Sciatic nerve (tissue), 2 donors: ENCODE measurements at regions not wholly inside any gene's neighbourhood (a gene's known extent, or its start where the extent isn't known, plus 50 kb on each side); places are given as distances from the start of the nearest gene placed in this dataset.
"Not testable (repeated sequence)": the region's sequence is repeated elsewhere in the genome, so short reads cannot be mapped to it uniquely, and the experiment has no call there.

Source experiments
- ATAC-seq: fragments of 200-7000 bp; cut with Tn5 transposase; one replicate; pipeline ENCODE4 v1.9.1; 2020; ENCODE audit warnings: mild to moderate bottlenecking, moderate library complexity
- DNase-seq: peaks from one replicate; pipeline ENCODE4 v3.0.0-alpha.2; 2020; ENCODE audit warnings: low spot score
- intact Hi-C: fragments of 100-400 bp; cut with DNase I; formaldehyde crosslinking; loops from one replicate; pipeline ENCODE4 v1.14.2; 2022
- donor health status: DM: no; HTN: no; CAD: no.
- donor health status: DM: no; HTN: no; CAD: no.

DNA sequence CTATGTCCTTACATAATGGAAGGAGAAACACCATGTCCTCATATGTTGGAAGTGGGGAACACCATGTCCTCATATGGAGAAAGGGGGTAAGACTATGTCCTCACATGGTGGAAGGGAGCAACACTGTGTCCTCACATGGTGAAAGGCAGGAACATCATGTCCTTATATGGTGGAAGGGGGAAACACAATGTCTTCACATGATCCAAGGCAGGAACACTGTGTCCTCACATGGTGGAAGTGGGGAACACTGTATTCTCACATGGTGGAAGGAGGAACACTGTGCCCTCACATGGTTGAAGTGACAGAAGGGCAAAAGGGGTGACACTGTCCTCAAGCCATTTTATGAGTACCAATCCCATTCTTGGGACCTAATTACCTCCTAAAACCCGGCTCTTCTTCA lies 146.3 kb upstream of the ETV3 start:
- intact Hi-C loops = no loop called here
- DNase-seq (no peak), ATAC-seq (no peak)

DNA sequence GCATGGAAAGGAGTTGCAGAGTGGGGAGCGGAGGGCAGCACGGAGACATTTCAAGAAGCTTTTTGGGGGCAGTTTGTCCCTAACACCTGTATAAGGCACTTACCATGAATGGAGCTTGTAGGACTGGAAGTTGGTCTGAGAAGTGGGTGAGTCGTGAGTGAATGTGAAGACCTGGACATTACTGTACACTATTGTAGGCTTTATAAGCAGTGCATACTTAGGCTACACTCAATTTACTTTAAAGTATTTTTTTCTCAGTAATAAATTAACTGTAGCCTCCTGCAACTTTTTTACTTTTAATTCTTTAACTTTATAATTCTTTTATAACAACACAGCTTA lies 141.6 kb upstream of the ETV3 start:
- intact Hi-C loops = no loop called here
- DNase-seq (no peak), ATAC-seq (no peak)

- ATAC-seq (no peak), DNase-seq (no peak)
- intact Hi-C loops = no loop called here
These were observed 141.1 kb upstream of the ETV3 start for GRCh38 chr1:157279138-157279801.

DNA sequence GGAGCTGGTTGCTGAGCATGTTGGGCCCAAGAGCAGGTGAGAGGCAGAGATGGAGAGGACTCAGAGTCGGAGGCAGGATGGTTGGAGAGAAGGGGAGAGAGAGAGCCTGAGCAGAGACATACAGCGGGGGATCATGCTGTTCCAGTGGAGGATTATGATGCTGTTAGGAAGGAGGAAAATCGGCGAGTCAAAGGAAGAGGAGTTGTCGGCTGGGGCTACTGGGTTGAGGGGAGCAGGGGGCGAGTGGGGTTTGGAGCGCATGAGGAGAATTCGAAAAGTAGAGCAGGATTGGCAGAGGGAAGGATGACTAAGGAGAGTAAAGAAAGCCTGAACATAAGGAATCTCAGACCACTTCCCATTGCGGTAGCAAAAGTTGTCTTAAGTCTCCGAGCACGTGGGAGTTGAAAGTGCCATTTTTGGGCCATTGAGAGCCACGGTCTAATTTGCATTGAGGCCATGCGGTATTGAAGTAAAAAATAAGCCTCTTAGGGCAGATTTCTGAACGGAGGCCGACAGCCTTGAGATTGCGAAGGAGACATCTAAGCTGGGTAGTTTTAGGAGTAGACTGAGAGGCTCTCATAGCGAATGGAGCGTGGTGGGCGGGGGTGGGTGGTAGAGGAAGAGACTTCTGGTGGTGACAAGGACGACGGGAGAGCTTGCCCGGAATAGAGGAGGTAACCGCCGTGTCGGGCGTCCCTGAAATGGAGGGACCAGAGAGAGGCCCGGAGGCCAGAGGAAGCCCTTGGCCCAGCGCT lies 140.4 kb upstream of the ETV3 start:
- no peak for ATAC-seq
- no peak for DNase-seq
- intact Hi-C loops = no loop called here

- intact Hi-C loops = no loop called here
- no peak for ATAC-seq
- DNase-seq = no peak
These were observed 139.7 kb upstream of the ETV3 start for GRCh38 chr1:157277913-157278312.

DNA sequence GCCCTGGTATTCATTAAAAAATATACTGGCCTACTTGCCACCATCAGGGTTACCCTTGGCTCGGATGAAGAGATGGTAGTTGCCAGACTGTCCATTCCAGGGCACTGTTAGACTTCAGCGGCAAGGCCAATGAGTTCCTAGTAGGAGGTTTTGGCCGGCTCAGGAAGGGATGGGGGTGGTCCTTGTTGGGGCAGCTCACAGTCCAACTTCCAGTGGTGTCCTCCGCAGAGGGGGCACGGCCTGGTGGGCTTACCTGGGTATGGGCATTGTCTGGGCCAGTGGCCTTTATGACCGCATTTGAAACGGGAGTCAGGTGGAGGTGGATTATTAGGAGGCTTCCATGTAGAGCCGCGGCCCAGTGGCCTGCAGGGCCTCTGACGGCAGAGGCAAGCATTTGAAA lies 139.1 kb upstream of the ETV3 start:
- DNase-seq (no peak), ATAC-seq (no peak)
- intact Hi-C loops = no loop called here

DNA sequence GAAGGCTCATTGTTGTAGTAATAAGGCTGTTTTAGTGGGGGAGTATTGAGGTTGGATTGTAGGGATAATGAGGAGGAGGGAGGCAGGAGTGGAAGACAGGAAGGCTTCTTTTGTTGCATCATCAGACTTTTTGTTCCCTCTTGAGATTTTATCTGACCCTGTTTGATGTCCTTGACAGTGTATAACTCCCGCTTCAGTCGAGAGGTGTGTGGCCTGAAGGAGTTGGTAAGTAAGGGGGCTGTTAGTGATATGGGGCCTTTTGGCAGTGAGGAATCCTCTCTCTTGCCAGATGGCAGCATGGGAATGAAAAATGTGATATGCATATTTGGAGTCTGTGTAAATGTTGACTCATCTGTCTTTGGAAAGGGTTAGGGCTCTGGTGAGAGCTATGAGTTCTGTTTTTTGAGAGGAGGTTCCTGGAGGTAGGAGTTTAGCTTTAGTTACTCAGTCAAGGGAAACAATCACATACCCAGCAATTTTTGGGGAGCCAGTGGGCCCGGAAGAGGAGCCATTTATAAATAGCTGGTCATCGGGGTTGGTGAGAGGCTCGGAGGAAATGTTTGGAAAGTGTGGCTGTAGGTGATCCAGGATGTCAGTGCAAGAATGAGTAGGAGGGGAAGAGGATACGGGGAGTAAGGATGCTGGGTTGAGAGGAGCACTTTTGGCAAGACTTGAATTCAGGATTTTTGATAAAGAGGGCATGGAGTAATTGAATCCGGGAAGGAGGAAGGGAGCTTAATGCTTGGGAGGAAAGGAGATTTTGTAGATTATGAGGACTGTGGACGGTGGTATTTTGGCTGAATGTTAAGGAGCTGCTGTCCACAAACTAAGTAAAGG lies 136.7 kb upstream of the ETV3 start:
- ATAC-seq = no peak
- no peak for DNase-seq

DNA sequence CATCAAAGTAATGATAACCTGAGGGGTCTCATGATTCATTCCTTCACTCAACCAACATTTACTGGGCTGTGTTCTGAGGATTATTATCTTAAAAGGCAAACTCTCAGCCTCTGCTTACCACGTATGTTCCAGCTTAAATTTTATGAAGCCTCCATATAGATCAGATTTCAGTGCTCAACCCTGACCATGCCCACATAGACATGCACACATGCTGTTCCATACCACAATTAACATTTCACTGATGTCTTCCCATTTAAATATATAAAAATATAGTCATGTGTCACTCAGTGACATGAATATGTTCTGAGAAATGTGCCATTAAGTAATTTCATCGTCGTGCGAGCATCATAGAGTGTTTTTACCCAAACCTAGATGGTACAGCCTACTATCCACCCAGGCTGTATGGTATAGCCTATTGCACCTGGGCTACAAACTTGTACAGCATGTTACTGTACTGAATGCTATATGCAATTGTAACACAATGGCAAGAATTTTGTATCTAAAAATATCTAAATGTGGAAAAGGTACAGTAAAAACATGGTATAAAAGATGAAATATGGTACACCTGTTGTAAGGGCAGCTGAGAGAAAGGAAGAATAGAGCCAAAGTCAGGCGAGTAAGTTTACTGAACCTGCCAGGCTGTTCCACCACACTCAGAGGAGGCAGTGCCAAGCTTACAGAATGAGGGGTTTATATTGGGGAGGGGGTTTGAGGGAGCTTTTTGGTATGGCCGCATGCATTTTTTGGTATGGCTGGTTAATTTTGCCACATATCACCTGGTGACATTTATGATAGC lies 134.7 kb upstream of the ETV3 start:
- no peak for ATAC-seq
- no peak for DNase-seq
- intact Hi-C loops = no loop called here

More for the DNA sequence above, 136.7 kb upstream of the ETV3 start:
- intact Hi-C loops = no loop called here

GRCh38 chr1:157272264-157272663 lies 134.1 kb upstream of the ETV3 start:
- ATAC-seq = no peak
- intact Hi-C loops = no loop called here
- DNase-seq = no peak

DNA sequence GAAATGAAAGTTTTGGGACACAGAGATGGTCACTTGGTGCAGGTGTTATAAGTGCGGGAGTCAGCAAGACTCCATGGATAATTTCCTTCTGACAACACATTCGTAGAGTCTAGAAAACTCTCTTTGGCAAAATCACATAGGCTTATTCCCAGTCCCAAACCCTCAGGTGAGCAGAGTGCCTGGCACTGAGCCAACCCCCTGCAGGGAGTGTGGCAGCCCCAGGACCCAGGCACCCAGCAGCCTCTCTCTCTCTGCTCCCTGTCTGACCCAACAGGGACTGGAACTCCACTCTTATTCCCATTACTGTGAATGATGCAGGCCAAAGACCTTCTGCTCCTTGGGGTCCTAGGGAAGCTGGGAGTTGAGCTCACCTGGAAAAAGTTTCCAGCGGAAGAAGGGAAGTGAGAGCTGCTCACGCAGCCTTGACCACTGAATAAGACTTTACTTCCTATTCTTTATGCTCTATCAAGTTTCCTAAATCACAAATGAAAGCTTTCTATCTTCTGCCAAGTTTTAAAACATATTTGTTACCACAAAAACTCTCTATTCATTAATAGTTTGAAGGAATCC lies 132.6 kb upstream of the ETV3 start:
- ATAC-seq = no peak
- DNase-seq = no peak
- intact Hi-C loops = no loop called here

- intact Hi-C loops = no loop called here
- ATAC-seq (no peak), DNase-seq (no peak)
These were observed 131.6 kb upstream of the ETV3 start for GRCh38 chr1:157269656-157270375.

DNA sequence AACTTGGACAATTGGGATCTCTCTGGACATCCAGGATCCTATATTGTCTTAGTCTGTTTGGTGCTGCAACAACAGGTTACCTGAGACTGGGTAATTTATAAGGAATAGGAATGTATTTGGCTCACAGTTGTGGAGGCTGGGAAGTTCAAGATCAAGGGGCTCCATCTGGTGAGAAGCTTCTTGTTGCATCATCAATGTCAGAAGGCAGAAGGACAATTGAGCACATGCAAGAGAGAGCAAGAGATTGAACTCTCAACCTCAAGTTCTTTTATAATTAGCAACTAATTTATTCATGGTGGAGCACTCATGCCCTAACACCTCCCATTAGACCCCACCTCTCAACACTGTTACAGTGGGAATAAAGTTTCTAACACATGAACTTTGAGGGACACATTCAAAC lies 124.7 kb upstream of the ETV3 start:
- DNase-seq = no peak
- intact Hi-C loops = no loop called here
- ATAC-seq = no peak

- ATAC-seq (no peak), DNase-seq (no peak)
- intact Hi-C loops = no loop called here
These were observed 124.2 kb upstream of the ETV3 start for GRCh38 chr1:157262422-157262821.

GRCh38 chr1:157255891-157256290 lies 117.7 kb upstream of the ETV3 start:
- ATAC-seq, intact Hi-C loops: not testable (repeated sequence)

GRCh38 chr1:157254183-157254582 lies 116.0 kb upstream of the ETV3 start:
- DNase-seq, intact Hi-C loops, ATAC-seq: not testable (repeated sequence)

More at GRCh38 chr1:157255891-157256290, 117.7 kb upstream of the ETV3 start:
- DNase-seq = not testable (repeated sequence)

DNA sequence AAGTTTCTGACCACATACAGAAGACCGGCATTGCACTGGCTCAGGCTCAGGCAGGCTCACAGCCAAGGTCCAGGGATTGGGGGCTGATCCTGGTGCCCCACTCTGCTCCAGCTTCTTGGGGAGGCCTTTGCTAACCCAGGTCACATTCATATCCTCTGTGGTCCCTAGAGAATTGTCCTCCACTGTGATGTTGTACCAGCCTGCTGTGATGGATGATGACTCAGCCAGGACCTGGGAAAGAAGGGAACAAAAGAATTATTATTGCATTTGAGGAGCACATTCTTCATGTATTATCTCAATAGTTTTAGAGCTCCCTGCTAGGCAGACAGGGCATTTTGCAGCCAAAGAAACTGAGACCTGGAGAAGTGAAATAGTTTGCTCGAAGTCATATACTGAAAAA lies 114.3 kb upstream of the ETV3 start:
- ATAC-seq = no peak
- intact Hi-C loops = no loop called here
- DNase-seq = no peak

- no peak for ATAC-seq
- intact Hi-C loops = no loop called here
These were observed 111.5 kb upstream of the ETV3 start for GRCh38 chr1:157249739-157250138.

DNA sequence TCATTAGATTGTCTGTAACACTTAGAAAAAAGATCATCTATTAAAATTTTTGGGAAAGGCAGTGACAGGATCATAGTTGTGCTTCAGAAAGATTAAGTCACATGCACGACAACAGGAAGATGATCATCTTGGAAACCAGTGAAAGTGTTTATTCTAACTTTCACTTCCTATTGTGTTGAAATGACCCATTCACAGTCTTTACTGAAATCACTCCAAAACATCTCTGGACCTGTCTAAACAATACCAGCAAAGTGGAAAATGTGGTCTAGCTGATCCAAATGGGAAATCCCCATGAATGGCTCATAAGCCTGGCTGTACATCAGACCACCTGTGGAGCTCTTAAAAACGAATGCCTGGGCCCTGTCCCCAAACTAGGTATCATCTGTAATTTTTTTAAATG lies 111.1 kb upstream of the ETV3 start:
- no peak for ATAC-seq
- DNase-seq = no peak
- intact Hi-C loops = no loop called here

More at GRCh38 chr1:157249739-157250138, 111.5 kb upstream of the ETV3 start:
- no peak for DNase-seq
